ENCODE measurements at regions not wholly inside any gene's neighbourhood (a gene's known extent, or its start where the extent isn't known, plus 50 kb on each side); places are given as distances from the start of the nearest gene placed in this dataset.

DNA sequence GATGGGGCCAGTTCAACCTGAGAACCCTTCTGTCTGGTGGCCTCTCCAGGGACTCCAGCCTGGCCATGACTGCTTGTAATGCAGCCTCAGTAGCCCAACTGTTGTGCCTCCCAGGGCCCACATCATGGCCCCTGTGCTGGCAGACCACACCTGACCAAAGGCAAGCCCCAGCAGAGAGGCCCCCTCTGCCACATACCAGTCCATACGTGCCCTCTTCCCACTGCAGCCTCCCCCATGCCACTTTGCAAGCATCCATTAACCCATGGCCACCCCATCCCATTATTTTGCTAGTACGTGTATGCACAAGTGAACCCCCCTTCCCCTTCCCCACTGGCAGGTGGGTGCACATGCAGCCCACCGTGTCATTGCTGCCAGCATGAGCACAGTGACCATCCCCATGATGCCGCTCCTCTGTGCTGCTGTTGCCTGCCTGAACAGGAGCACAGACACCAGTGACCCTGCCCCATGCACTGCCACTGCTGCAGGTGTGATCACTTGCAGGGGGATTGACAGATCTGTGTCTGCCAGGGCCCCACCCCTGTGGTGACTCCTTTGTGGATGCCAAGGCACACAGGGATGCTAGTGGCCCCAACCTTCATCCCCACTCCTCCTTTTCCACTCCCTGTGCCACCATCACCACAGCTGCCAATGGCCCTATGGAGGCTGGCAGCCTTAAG is 330.0 kb upstream of the DSEL start:
- TF ChIP-seq, protein P1, sequence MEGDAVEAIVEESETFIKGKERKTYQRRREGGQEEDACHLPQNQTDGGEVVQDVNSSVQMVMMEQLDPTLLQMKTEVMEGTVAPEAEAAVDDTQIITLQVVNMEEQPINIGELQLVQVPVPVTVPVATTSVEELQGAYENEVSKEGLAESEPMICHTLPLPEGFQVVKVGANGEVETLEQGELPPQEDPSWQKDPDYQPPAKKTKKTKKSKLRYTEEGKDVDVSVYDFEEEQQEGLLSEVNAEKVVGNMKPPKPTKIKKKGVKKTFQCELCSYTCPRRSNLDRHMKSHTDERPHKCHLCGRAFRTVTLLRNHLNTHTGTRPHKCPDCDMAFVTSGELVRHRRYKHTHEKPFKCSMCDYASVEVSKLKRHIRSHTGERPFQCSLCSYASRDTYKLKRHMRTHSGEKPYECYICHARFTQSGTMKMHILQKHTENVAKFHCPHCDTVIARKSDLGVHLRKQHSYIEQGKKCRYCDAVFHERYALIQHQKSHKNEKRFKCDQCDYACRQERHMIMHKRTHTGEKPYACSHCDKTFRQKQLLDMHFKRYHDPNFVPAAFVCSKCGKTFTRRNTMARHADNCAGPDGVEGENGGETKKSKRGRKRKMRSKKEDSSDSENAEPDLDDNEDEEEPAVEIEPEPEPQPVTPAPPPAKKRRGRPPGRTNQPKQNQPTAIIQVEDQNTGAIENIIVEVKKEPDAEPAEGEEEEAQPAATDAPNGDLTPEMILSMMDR (IDR thresholded peaks at IDR 0.05), result no peak
- no peaks in the 10 kb centered on the region for H3K4me1 Mint-ChIP-seq (ENCODE audit: low read depth)
- no peak overlapping the region for H3K4me3 Mint-ChIP-seq (ENCODE audit: unreplicated experiment)
- H3K27ac Mint-ChIP-seq (ENCODE audit: unreplicated experiment), result no peak overlapping the region
- peak; percentile 84 for DNase-seq (ENCODE audit: low spot score)
- H3K9me3 Mint-ChIP-seq (ENCODE audit: low read depth), result peaks cover 15% of the 10 kb centered on the region
- H3K36me3 Mint-ChIP-seq (ENCODE audit: low read depth), result peaks cover 2% of the 10 kb centered on the region
- H3K27me3 Mint-ChIP-seq (ENCODE audit: low read depth), result no peaks in the 10 kb centered on the region

DNA sequence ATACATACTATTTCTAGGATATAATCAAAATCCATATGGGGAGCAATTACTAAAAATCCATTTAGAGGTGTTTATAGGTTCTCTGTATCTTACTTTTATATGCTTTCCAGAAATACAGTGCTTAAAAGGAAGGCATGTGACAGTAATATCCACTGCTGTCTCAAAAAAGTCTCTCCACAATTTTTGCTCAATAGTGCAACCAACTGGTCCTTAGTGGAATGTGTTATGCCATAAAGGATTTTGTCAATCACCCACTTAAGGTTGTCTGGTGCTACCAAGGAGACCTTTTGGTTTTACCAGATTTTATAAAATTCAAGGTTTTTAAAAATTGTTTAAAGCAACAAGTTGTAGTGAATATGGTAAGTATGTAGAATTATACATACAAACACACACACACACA is 328.5 kb upstream of the DSEL start:
- Mint-ChIP-seq H3K4me3 (ENCODE audit: unreplicated experiment) (no peak overlapping the region), H3K36me3 (ENCODE audit: low read depth) (peaks cover 2% of the 10 kb centered on the region), H3K27me3 (ENCODE audit: low read depth) (no peaks in the 10 kb centered on the region), H3K4me1 (ENCODE audit: low read depth) (no peaks in the 10 kb centered on the region), H3K27ac (ENCODE audit: unreplicated experiment) (no peak overlapping the region), H3K9me3 (ENCODE audit: low read depth) (peaks cover 15% of the 10 kb centered on the region)
- TF ChIP-seq, protein P1 (IDR thresholded peaks at IDR 0.05), result peak; percentile 60
- no peak for DNase-seq (ENCODE audit: low spot score)

DNA sequence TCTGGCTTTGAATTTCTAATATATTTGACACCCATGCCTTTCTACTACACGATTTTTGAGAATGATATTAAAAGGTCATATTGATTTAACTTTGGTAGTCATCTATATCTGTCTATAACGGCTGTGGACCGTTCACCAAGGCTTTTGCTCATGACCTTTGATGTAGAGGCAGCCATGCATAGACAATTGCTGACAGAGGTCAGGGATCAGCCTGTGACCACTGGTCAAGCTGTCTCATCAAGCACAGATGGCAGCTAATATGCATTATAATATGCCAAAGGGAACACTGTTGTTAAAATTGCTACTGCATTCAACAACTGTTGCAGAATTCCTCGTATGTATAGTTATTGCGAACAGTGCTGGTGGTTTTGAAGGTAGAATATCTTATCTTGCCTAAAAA is 323.9 kb upstream of the DSEL start:
- no peaks in the 10 kb centered on the region for H3K27me3 Mint-ChIP-seq (ENCODE audit: low read depth)

DNA sequence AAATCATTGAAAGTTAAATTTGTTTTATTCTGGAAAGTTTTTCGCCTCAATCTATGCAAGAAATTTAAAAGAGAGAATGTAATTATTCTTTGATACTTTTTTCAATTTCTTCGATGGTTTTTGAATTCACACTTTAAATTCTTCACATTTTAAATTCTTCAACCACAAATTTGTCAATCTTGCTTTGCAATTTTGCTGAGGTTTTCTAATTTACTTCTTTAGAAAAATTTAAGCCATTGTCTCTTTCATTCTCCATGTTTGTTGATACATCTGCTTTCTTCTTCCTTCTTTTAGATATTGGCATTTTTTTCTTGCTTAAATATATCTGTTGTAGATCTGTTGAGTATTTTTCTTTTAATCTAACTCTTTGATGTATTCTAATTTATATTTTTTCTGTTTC is 301.9 kb upstream of the DSEL start:
- Mint-ChIP-seq H3K36me3 (ENCODE audit: low read depth) (no peaks in the 10 kb centered on the region), H3K27ac (ENCODE audit: unreplicated experiment) (no peak overlapping the region)

More for the DNA sequence above, 323.9 kb upstream of the DSEL start:
- DNase-seq (ENCODE audit: low spot score), result no peak
- no peaks in the 10 kb centered on the region for H3K4me1 Mint-ChIP-seq (ENCODE audit: low read depth)
- peaks cover 9% of the 10 kb centered on the region for H3K9me3 Mint-ChIP-seq (ENCODE audit: low read depth)
- no peak overlapping the region for H3K4me3 Mint-ChIP-seq (ENCODE audit: unreplicated experiment)
- H3K27ac Mint-ChIP-seq (ENCODE audit: unreplicated experiment), result no peak overlapping the region
- TF ChIP-seq, protein P1 (IDR thresholded peaks at IDR 0.05), result no peak
- no peaks in the 10 kb centered on the region for H3K36me3 Mint-ChIP-seq (ENCODE audit: low read depth)

DNA sequence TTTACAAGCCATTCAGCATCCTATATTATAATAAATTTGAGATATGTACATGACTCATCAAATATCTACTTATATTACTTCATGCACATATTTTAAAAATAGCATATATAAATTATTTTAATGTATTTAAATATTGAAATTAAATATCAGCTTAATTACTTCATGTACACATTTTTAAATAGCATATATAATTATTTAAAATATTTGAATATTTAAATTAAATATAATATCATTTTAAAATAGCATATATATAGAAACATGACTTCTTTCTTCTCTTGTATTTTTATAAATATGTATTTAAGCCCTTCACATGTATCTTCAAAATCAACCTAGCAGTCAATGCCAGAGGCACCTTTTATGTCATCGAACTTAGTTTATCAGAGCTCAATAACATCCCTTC is 298.8 kb upstream of the DSEL start:
- no peak for DNase-seq (ENCODE audit: low spot score)
- no peak overlapping the region for H3K27ac Mint-ChIP-seq (ENCODE audit: unreplicated experiment)

More for the DNA sequence above, 301.9 kb upstream of the DSEL start:
- Mint-ChIP-seq H3K27me3 (ENCODE audit: low read depth) (no peaks in the 10 kb centered on the region), H3K4me3 (ENCODE audit: unreplicated experiment) (no peak overlapping the region), H3K9me3 (ENCODE audit: low read depth) (no peaks in the 10 kb centered on the region), H3K4me1 (ENCODE audit: low read depth) (no peaks in the 10 kb centered on the region)
- no peak for DNase-seq (ENCODE audit: low spot score)
- TF ChIP-seq, protein P1 (IDR thresholded peaks at IDR 0.05), result no peak

More for the DNA sequence above, 298.8 kb upstream of the DSEL start:
- no peaks in the 10 kb centered on the region for H3K4me1 Mint-ChIP-seq (ENCODE audit: low read depth)
- H3K9me3 Mint-ChIP-seq (ENCODE audit: low read depth), result no peaks in the 10 kb centered on the region
- H3K36me3 Mint-ChIP-seq (ENCODE audit: low read depth), result no peaks in the 10 kb centered on the region
- TF ChIP-seq, protein P1 (IDR thresholded peaks at IDR 0.05), result no peak
- H3K4me3 Mint-ChIP-seq (ENCODE audit: unreplicated experiment), result no peak overlapping the region
- H3K27me3 Mint-ChIP-seq (ENCODE audit: low read depth), result no peaks in the 10 kb centered on the region
